OCI-M1 (cell line): ENCODE measurements at regions not wholly inside any gene's neighbourhood (a gene's known extent, or its start where the extent isn't known, plus 50 kb on each side); places are given as distances from the start of the nearest gene placed in this dataset.

Experiments used
- DNase-seq: peaks from one replicate; lab custom pipeline; 2025; lab: John Stamatoyannopoulos, UW

GRCh38 chr17:77488531-77489238, 347.9 kb downstream of the SEC14L1 start:
- no peak for DNase-seq

GRCh38 chr17:77489239-77489892, 348.6 kb downstream of the SEC14L1 start:
- no peak for DNase-seq

GRCh38 chr17:77489893-77490255, 349.1 kb downstream of the SEC14L1 start:
- no peak for DNase-seq

- DNase-seq: no peak
These were observed 349.8 kb downstream of the SEC14L1 start for GRCh38 chr17:77490361-77491183.

DNA sequence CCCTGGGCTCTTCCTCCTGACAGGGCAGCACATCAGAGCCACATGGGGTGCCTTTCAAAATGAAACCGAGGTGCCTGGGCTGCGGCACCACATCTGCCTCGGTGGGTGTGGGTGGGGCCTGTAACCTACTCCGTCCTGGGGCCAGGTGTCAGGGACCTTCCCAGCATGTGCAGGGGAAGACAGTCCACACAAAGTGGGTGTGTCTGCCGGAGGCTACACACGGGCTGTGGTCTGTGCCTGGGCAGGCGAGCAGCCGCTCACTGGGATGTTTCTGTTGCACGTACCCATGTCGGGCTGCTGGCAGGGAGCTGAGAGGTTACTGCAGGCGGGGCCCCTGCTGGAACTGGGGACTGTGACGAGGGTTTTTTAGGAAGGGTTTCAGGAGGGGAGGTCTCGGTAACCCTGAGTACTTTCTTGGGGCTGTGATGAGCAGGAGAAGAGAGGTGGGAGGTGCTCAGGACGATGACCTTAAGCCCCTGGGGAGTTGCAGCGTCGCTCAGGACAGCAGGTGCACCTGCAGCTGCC, 351.2 kb downstream of the SEC14L1 start:
- DNase-seq: no peak

DNA sequence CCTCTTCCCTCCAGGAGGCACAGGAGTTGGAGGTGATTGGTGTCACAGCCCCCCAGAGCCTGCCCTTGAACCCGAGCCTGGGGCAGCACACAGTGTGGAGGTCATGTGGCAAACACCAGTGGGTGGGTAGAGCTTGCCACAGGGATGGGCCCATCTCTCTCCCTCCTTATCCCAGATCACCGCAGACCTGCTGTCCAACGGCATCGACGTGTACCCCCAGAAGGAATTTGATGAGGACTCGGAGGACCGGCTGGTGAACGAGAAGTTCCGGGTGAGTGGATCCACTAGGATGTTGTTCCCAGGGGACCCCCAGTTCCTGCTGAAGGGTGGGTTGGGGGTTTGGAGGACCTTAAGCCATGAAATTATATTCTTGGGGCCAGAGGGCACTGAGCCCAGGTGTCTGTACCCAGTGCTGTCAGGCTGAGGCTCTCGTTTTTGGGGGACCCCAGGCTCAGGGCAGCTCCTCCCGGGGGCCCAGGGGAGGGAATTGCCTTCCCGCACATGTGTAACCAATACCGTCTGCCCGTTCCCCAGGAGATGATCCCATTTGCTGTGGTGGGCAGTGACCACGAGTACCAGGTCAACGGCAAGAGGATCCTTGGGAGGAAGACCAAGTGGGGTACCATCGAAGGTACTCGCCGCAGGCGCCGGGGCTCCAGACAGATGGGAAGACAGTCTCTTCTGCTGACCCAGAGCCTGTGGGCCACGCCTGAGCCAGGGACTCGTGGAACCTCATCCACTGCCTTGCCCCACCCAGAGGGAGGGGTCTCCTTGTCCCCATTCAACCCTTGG, 351.9 kb downstream of the SEC14L1 start:
- DNase-seq: no peak

DNA sequence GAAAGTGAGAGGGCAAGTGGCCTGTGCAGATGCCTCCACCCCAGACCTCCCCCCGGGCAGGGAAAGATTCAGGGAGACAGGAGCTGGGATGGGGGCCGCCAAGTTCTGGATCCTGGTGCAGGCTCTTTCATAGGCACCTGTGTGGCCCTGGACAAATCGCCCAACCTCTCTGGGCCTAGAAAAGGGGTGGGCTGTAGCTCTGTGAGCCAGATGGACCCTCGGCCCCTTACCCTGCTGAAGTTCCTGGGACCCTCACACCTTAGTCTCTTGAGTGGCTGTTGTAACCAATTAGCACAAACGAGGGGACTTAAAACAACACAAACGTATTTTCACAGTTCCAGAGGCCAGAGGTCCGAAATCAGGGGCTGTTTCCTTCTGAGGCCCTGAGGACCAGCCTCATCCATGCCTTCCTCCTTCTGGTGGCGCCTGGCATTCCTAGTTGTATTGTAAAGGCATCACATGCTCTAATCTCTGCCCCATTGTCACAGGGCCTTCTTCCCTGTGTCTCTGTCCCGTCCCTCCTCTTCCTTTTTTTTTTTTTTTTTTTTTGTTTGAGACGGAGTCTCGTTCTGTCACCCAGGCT, 352.6 kb downstream of the SEC14L1 start:
- DNase-seq: no peak

- no peak for DNase-seq
These were observed 353.3 kb downstream of the SEC14L1 start for GRCh38 chr17:77493901-77494663.

- DNase-seq: peak; percentile 81
These were observed 354.1 kb downstream of the SEC14L1 start for GRCh38 chr17:77494664-77495435.

GRCh38 chr17:77495575-77495974, 354.8 kb downstream of the SEC14L1 start:
- no peak for DNase-seq

- DNase-seq: no peak
These were observed 355.6 kb downstream of the SEC14L1 start for GRCh38 chr17:77496401-77496801.

DNA sequence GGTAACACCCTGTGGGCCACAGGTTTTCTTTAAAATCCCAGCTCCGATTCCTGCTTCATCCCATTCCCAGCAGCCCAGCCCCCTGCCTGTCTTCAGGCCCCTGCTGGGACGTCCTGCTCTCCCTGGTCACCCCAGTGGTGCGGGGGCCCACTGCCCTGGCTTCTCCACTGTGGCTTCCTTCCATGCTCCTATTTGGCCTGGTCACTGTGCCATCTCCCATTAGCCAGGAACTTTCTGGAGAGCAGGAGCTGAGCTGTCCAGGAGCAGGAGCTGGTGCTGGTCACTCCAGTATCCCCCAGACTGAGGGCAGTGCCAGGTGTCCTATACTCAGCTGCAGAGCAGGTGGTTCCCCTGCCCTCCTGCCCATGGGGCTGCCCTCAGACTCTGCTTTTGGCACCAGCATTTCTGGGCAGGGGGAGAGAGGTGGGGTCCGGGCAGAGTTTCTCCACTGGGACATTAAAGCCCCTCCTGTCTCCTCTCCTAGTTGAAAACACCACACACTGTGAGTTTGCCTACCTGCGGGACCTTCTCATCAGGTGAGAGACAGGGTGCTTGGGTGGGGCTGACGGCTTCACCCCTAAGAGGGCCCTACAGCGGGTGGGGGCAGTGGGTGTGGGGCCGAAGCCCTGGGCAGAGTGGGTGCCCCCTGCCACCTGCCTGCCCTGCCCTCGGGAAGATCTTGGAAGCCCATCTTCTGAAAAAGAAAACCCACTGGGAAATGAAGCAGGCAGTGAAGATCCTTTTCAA, 356.2 kb downstream of the SEC14L1 start:
- DNase-seq: no peak

DNA sequence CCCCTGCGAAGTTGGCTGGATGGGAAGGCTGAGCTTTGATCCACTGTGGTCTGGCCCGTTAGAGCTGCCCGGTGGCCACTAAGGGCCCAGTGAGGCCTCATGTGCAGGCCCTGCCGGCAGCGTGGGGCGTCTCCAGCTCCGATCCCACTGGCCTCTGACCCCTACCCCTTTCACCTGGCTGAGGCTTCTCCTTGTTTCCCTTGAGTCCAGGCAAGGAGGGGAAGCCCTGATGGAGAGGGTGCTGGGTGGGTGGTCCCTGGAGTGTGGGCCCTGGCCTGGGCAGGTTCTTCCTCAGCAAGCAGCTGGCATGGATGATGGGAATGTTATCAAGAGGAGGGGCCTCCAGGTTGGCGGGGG, 356.8 kb downstream of the SEC14L1 start:
- no peak for DNase-seq

GRCh38 chr17:77498091-77498741, 357.4 kb downstream of the SEC14L1 start:
- no peak for DNase-seq

DNA sequence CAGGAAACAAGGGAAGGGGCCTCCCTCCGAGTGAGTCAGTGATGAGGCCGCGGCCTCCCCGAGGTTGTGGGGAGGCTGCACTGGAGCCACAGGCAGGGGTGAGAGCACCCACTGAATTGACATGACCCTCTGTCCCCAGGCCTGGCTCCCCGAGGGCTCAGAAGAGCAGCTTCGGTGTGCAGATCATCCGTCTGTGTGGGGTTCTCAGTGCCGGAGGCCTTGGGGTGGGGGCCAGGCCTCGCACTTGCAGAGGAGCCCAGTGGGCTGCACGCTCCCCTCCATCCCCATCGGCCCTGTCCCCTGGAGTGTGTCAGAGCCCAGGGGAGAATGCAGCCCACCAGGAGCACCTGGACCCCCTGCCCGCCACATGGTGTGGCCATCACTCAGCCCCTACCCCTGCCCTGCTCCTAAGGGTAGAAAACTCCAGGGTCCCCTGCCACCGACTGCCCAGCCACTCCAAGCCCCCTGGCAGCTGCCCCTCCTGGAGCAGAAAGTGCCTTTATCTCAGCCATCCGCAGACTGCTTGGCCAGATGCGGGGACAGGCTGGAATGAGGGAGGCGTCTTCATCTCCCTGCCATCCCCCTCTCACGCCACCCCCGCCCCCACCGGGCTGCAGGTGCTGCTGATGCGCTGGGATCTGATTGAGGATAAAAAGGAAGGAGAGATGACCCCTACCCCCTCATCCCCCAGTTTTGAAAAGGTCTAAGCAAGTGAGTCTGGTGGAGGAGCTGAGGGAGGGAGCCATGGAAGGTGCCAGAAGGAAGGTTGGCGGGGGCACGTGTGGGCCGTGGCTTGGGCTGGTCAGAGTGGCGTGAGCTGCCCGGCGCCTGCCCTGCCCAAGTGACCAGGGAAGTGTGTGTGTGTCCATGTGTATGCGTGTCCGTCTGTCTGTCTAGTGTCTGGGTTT, 358.3 kb downstream of the SEC14L1 start:
- no peak for DNase-seq

GRCh38 chr17:77499699-77500435, 359.1 kb downstream of the SEC14L1 start:
- DNase-seq: no peak

GRCh38 chr17:77501101-77501566, 360.4 kb downstream of the SEC14L1 start:
- peak; percentile 18 for DNase-seq
